ENCODE measurements at regions not wholly inside any gene's neighbourhood (a gene's known extent, or its start where the extent isn't known, plus 50 kb on each side); places are given as distances from the start of the nearest gene placed in this dataset.

GRCh38 chr2:128714285-128714684 is 395.6 kb upstream of the HS6ST1 start:
- no peak for FAIRE-seq
- Histone ChIP-seq H2AFZ (ENCODE audit: low read depth, low read length) (no peak overlapping the region), H3K9me1 (ENCODE audit: control insufficient read depth, insufficient read depth, low read length) (no peaks in the 10 kb centered on the region), H3K9me3 (replicated peaks; ENCODE audit: control insufficient read depth, insufficient read depth, low read depth, low read length) (no peaks in the 10 kb centered on the region), H4K20me1 (replicated peaks; ENCODE audit: control insufficient read depth, insufficient read depth, low read length) (no peaks in the 10 kb centered on the region), H3K27ac (ENCODE audit: extremely low read depth, low read depth, low read length) (no peak overlapping the region), H3K9ac (ENCODE audit: insufficient read depth in 1 of 2, low read depth in 2 of 2, low read length in 2 of 2) (no peak overlapping the region), H3K4me3 (no peak overlapping the region), H3K79me2 (ENCODE audit: control insufficient read depth, insufficient read depth, low read length) (no peaks in the 10 kb centered on the region), H3K4me2 (ENCODE audit: insufficient read depth, low read length) (no peak overlapping the region), H3K36me3 (ENCODE audit: control insufficient read depth, insufficient read depth, low read length) (no peaks in the 10 kb centered on the region), H3K4me1 (replicated peaks in 1 of 2; ENCODE audit: control insufficient read depth in 2 of 2, insufficient read depth in 2 of 2, low read length in 2 of 2) (no peaks in the 10 kb centered on the region), H3K27me3 (ENCODE audit: control insufficient read depth in 2 of 2, insufficient read depth in 2 of 2, low read length in 2 of 2) (no peaks in the 10 kb centered on the region; a peak in 1 of 5 replicates)
- WGBS (ENCODE audit: insufficient coverage, low coverage, missing lambda C conversion rate) = 0% methylated on average over 4 of the region's 4 CpGs
- no peak for ATAC-seq
- in situ Hi-C loops (cut with MboI) = no loop called here
- CTCF ChIA-PET (ENCODE audit: low intra/inter-chr PET ratio) = no interaction called here
- no TSS peak for BruUV-seq (replicated peaks)
- intact Hi-C loops (cut with micrococcal nuclease) = no loop called here
- no peak for DNase-seq (ENCODE audit: extremely low read depth in 1 of 4, low spot score in 3 of 4)
- POLR2A ChIA-PET = no interaction called here
- TF ChIP-seq POLR3G (IDR thresholded peaks at IDR 0.05; ENCODE audit: extremely low read depth, insufficient read length, insufficient replicate concordance) (no peak), NFXL1 (CRISPR knock-in tag; IDR thresholded peaks at IDR 0.05) (no peak), NR3C1 (CRISPR knock-in tag; IDR thresholded peaks at IDR 0.05) (no peak), KLF13 (tag; IDR thresholded peaks at IDR 0.05; ENCODE audit: borderline replicate concordance, low read depth) (no peak), UBTF (IDR thresholded peaks at IDR 0.05; ENCODE audit: borderline replicate concordance in 1 of 2, low read depth in 2 of 2, low read length in 2 of 2) (no peak), ZKSCAN1 (IDR thresholded peaks at IDR 0.05; ENCODE audit: low read depth, low read length) (no peak), RUNX1 (IDR thresholded peaks at IDR 0.05; ENCODE audit: low read depth) (no peak), U2AF1 (optimal IDR thresholded peaks at IDR 0.05; ENCODE audit: low read depth, low read length) (no peak), TSC22D4 (tag; IDR thresholded peaks at IDR 0.05) (no peak), HIVEP1 (CRISPR knock-in tag; IDR thresholded peaks at IDR 0.05) (no peak), MITF (IDR thresholded peaks at IDR 0.05) (no peak)
- TF ChIP-seq, protein P1, sequence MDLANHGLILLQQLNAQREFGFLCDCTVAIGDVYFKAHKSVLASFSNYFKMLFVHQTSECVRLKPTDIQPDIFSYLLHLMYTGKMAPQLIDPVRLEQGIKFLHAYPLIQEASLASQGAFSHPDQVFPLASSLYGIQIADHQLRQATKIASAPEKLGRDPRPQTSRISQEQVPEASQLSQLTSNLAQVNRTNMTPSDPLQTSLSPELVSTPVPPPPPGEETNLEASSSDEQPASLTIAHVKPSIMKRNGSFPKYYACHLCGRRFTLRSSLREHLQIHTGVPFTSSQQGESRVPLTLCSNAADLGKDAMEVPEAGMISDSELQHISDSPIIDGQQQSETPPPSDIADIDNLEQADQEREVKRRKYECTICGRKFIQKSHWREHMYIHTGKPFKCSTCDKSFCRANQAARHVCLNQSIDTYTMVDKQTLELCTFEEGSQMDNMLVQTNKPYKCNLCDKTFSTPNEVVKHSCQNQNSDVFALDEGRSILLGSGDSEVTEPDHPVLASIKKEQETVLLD (IDR thresholded peaks at IDR 0.05) = no peak
